Suprapubic skin (tissue), 4 donors: ENCODE measurements at regions not wholly inside any gene's neighbourhood (a gene's known extent, or its start where the extent isn't known, plus 50 kb on each side); places are given as distances from the start of the nearest gene placed in this dataset.

Experiments used
- CTCF ChIP-seq, 2 donors: fragments of 200-600 bp in 1 of 2; fragments of 450-650 bp in 1 of 2; sonication (generic) in 1 of 2; IDR thresholded peaks; one replicate each; pipeline ENCODE4 v1.5.1; 2016 to 2019; ENCODE audit warnings: antibody characterized with exemption in 2 of 2, mild to moderate bottlenecking in 1 of 2, moderate library complexity in 1 of 2
- POLR2A ChIP-seq, 2 donors: fragments of 450-650 bp; IDR thresholded peaks; one replicate each; pipeline ENCODE4 v1.6.1; 2017; ENCODE audit warnings: antibody characterized with exemption in 2 of 2, mild to moderate bottlenecking in 2 of 2, moderate library complexity in 2 of 2
- POLR2AphosphoS5 ChIP-seq, 3 donors: sonication (generic); formaldehyde crosslinking; IDR thresholded peaks; one replicate each; pipeline ENCODE4 v1.6.1; 2017; ENCODE audit warnings: antibody characterized with exemption in 3 of 3

GRCh38 chr5:24135536-24135935 lies 509.2 kb downstream of the CDH10 start:
- TF ChIP-seq CTCF (IDR thresholded peaks at IDR 0.05) (no peak), POLR2A (IDR thresholded peaks at IDR 0.05) (no peak), POLR2AphosphoS5 (IDR thresholded peaks at IDR 0.05) (no peak)
